Stimulated activated CD4-positive, alpha-beta T cell treated with anti-CD3 and anti-CD28 coated beads, Interleukin-1b, Interleukin-23, amount 100 ng/mL, for 4 hours (primary cell): ENCODE measurements at regions not wholly inside any gene's neighbourhood (a gene's known extent, or its start where the extent isn't known, plus 50 kb on each side); places are given as distances from the start of the nearest gene placed in this dataset.
"Not testable (repeated sequence)": the region's sequence is repeated elsewhere in the genome, so short reads cannot be mapped to it uniquely, and the experiment has no call there.

ENCODE experiments used
- DNase-seq, 2 donors: peaks; one replicate each; pipeline ENCODE4 v3.0.0-alpha.2; 2020; ENCODE audit warnings: low read depth in 2 of 2

DNA sequence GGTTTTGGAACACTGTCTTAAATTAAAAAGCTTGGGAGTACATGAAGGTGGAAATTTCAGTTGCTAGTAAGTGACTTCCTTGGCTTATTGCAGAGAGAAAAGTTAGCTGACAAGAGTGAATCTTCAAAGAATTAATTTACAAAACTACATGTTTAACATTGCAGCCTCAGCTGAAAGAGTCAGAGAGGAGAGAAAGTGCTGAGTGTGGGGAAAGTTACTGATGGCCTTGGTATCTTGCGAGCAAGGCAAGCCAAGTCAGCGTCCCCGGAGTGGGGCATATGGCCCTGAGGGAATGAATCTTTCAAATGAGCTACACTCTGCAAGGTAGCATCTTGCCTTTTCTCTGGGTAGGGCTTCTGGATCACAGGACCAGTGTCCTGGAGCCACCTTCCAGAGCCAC lies 131.3 kb downstream of the LPIN1 start:
- DNase-seq = no peak

DNA sequence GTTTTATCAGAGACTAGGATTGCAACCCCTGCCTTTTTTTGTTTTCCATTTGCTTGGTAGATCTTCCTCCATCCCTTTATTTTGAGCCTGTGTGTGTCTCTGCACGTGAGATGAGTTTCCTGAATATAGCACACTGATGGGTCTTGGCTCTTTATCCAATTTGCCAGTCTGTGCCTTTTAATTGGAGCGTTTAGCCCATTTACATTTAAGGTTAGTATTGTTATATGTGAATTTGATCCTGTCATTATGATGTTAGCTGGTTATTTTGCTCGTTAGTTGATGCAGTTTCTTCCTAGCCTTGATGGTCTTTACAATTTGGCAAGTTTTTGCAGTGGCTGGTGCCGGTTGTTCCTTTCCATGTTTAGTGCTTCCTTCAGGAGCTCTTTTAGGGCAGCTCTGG lies 138.8 kb downstream of the LPIN1 start:
- not testable (repeated sequence) for DNase-seq

DNA sequence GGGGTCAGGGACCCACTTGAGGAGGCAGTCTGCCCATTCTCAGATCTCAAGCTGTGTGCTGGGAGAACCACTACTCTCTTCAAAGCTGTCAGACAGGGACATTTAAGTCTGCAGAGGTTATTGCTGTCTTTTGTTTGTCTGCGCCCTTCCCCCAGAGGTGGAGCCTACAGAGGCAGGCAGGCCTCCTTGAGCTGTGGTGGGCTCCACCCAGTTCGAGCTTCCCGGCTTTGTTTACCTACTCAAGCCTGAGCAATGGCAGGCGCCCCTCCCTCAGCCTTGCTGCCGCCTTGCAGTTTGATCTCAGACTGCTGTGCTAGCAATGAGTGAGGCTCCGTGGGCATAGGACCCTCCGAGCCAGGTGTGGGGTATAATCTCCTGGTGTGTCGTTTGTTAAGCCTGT lies 140.5 kb downstream of the LPIN1 start:
- not testable (repeated sequence) for DNase-seq

DNA sequence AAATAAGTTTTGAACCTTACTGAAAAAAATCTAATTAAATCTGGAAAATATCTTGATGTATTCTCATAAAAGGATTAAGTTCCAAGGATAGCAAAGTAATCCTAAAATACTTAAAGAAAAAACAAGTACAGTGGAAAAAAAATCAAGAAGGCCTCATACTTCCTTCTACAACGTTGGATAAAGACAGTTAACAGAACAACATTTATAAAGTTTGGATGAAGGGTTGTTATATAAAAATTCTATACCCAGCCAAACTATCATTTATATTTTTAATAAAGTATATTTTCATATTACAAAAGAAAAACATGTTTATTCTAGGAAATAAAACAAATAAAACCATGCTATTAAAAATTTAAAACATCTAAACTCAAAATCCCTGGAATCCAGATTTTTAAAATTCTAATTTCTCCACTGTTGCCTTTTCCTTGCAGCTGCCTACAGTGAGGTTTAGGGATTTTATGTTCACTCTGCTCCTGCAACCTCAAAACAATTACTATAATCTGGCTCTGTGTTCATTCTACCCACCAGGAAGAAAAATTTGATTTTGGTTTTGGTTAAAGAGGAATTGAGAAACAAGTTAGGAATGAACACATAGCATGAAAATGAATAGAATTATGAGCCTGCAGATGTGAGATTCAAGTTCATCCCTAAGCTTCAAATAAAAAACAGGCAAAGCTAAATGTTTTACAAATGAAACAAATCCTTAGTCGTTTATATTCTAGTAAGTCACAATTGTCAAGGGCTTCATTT lies 142.8 kb downstream of the LPIN1 start:
- no peak for DNase-seq

DNA sequence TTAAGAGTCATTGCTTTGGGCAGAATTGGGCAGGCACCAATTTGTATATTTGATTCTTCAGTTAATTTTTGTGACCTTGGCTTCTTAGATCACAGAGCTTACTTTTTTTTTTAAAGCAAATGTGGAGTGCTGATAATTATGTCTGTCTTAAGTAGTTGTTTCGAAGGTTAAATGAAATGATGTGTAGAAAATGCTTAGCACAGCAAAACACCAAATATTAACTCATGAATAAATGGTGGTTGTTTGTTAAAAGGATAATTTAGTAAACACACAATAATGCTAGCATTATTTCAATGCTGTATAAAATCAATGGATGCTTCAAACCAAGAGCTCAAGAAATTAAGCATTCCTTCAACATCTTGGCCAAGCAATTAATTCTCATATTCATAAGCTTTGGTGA lies 143.4 kb downstream of the LPIN1 start:
- DNase-seq = no peak

DNA sequence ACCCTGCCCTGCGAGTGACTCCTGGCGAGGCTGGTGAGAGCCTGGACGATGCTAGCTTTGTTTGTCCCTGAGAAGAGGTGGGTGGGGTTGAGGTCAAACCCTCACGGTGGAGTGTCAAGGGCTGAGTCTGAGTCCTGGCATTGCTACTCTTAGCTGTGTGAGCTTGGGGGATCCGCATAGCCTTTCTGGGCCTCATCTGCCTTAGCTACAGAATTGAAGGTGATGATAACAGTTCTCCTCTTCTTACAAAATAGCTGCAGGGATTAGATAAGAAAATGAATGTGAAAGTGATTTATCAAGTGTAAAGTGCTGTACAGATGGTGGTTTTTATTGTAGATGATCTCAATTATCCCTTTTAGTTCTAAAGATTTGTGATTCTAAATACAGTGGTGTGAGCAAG lies 144.6 kb downstream of the LPIN1 start:
- no peak for DNase-seq

DNA sequence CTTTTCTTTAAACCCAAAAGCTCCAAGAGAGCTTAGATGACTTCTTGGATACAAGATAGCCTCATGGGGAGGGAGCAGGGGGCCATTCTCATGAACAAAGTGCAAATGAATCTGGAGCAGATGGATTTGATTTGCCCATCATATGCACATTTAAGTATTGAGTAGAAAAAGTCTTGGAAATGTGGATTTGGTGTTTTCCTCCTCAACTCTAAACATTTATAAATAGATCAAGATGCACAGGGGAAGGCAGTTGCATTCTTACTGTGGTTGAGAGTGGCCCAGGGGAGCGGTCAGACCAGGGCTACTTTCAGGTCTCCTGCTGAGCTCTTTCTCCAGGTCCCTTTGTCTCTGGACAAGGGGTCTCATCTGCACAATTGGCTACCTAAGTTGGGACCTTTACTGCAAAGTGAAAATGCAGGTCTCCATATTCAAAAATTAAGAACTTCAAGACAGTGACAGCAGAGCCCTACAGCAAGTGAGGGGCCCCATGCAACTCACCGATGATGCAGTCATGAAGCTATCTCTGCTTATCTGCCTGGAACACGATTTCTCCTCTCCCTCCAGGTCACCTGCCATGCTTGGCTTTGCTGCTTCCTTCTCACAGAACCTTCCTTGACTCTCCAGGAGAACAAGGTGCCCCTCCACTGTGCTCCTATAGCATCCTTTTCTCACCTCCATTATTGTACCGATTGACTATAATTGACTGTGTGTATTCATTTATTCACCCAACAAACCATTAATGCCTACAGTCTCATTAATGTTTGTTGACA lies 145.4 kb downstream of the LPIN1 start:
- DNase-seq = no peak

DNA sequence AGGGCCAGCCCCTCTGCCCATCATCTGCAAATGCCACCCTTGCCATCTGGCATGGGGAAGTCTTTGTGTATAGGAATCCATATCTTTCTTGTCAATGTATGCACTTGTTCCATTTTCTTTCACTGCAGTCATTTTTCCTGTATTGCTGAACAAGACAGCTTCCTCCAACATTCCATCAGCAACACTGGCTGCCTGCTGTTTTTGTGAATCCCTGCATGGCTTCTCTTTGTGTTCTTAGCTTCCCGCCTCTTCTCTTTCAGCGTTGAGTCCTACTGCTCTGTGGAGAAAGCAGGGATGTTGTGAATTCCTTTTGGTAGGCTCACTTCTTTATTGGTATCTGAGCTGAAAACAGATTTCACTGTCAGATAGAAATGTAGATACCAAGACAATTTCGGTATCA lies 150.0 kb downstream of the LPIN1 start:
- no peak for DNase-seq

DNA sequence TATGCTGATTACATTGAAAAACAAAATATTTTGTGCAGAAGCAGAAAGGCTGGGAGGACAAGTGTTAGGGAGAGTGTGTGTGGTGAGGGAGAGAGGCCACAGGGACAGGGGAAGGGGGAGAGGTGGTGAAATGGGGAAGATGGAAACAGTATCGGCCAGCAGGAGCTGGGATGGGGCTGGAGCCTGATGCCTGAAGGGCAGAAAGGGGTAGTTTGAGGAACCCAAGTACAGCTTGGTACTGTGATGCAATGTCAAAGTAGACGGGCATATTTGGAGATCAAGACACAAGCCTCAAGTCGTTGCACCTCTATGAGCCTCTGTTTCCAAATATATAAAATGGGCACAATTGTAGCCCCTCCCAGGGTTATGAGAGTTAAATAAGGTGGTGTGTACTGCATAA lies 152.1 kb downstream of the LPIN1 start:
- no peak for DNase-seq

DNA sequence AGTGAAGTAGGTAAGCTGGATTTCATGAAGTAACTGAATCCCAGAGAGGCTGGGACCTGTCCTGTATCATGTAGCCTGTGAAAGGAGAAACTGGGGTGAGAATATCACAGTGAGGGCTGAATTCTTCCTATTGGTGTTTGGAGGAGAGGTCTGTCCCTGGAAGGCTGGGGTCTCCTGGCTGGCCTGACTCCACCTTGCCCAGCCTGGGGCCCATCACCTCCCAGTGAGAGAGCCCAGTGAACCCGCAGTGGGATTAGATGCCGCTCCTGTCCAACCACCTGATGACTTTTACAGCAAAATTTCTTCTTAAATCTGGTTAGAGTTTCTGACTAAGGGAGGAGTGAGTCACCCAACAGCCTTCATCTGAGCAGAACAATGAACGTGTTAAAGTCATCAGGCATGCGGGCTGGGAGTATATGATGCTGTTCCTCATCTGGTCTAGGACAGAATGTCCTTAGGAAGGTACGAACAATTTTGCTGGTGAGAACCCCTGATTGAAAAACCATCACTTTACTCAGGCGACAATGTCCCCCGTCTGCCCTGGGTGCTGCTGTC lies 152.9 kb downstream of the LPIN1 start:
- DNase-seq = no peak

DNA sequence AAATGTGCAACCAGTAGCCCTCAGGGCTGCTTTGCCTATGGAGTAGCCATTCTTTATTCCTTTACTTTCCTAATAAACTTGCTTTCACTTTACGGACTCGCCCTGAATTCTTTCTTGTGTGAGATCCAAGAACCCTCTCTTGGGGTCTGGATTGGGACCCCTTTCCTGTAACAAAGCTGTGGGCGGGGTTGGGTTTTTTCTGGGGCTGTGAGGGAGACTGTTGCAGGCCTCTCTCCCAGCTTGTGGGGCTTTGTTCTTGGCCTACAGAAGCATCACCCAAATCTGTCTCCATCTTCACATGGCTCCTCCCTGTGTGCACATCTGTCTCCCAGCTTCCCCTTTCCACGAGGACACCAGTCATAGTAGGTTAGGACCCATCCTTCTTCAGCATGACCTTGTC lies 154.5 kb downstream of the LPIN1 start:
- DNase-seq = not testable (repeated sequence)

DNA sequence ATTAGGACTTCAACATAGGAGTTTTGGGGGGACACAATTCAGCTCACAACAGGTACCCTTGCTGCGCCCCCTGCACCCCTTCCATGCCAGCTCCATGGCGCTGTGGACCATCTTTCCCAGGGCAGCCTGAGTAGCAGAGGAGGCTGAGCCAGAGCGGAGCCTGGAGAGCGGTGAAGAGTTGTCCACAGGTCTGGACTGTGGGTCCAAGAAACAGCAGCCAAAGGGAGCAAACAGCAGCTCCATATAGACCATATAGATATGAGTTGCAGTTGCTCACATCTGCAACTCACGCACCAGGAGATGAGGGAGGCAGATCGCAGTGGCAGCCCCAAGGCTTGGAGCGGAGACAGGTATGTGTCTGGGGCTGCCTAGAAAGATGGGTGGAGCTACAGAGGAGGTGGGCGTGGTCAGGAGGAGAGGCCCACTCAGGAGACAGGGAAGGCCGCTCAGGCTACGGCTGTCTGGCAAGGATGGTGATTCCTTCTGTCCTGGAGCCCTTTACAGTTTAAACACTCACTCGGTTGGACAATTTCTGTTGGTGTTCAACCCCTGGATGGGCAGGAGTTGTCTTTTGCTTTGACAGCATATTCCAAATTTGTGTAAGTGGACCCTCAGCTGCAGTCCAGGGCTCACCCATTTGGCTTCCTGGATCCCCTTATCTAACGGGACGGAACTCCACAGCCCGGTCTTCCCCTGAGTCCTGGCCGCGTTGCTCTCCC lies 155.1 kb downstream of the LPIN1 start:
- DNase-seq = no peak

DNA sequence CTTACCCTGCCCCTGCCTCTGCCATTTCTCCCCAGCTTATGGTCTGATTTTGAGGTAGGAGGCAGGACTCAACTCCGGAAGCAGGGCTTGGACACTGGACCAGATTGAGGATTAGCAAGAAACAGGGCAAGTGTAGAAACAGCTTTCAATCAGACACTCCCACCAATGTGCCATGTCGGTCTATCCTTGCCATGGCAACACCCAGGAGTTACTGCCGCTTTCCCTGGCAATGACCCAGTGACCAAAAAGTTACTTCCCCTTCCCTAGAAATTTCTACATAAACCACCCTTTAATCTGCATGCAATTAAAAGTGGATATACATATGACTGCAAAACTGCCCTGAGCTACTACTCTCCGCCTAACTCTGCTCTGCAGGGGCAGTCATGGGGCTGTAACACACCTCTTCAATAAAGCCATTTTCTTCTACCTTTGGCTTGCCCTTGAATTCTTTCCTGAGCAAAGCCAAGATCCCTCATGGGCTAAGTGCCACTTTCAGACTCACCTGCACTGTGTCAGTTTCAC lies 156.7 kb downstream of the LPIN1 start:
- DNase-seq = no peak

DNA sequence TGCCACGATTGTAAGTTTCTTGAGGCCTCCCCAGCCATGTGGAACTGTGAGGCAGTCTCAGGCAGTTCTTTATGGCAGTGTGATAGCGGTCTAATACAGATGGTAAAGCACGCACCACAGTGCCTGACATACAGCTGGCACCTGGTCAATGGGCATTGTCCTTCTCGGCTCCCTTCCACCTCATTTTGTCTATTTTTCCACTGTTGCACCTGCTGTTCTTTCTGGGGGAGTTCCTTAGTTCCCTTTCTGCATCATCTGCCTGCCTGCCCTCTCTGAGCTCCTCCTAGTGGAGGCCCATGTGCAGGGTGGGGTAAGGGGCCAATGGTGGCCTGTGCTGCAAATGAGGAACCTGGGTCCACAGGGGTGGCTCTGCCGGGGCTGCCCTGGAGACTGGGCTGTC lies 157.6 kb downstream of the LPIN1 start:
- DNase-seq = no peak

DNA sequence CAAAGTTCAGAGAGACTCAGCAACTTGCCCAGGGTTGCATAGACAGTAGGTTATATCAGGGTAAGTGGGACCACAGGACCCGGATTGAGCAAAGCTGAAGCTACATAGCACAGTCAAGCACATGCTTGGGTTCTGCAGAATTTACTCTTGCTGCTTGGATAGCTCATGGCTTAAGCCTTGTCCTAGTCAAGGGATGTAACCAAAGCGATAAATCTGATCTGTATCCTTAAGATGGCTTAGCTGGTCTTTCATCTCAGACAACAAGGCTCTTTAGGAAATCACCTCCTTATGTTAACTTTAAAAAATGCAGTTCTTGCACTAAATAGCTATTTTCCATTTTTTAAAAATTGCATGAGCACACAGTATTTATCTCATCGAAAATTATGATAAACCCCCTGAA lies 158.5 kb downstream of the LPIN1 start:
- DNase-seq = no peak

DNA sequence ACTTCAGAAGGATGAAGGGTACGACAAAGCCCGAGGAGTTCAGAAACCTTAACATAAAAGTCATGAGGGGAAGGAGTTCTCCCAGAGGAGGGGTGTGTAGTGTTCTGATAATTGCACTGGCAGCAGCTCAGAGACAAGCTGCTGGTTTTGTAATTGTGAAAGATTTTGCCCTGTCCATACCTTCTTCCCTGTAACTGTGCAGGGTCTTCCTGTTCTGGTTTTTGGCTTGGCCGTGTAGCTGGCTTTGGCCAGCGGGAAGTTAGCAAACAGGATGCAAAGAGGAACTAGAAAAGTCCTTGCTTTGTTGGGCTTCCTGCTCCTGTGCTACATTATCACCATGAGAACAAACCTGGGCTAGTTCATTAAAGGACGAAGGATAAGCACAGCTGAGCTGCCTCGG lies 160.8 kb downstream of the LPIN1 start:
- no peak for DNase-seq

DNA sequence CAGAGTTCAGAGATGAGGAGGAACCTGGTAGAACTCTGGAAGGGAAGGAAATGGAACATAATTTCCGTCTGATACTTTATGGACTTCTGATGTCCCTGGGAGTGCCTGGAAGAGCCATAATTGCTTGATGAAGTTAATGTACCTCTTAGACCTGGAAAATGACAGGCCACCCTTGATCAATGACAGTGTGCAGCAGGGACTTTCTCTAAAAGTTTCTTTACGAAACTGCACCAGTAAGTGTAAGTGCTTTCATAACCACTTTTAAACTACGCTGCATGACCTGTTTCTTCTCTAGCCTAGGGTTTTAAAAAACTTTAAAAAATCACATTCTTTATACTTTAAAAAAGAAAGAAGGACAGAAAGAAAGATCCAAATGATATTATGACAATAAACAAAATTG lies 164.5 kb downstream of the LPIN1 start:
- no peak for DNase-seq

DNA sequence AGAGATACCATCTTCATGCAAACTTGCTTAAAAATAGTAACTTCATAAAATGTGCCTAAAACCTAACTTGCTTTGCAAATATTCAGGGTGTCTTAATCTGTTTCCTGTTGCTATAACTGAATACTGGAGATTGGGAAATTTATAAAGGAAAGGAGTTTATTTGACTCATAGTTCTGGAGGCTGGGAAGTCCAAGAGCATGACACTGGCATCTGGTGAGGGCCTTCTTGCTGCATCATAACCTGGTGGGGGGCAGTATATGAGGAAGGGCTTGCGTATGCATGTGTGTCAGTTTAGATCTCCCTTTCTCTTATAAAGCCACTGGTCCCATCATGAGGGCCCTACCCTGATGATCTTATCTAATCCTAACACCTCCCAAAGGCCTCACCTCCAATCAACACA lies 166.5 kb downstream of the LPIN1 start:
- DNase-seq = no peak

DNA sequence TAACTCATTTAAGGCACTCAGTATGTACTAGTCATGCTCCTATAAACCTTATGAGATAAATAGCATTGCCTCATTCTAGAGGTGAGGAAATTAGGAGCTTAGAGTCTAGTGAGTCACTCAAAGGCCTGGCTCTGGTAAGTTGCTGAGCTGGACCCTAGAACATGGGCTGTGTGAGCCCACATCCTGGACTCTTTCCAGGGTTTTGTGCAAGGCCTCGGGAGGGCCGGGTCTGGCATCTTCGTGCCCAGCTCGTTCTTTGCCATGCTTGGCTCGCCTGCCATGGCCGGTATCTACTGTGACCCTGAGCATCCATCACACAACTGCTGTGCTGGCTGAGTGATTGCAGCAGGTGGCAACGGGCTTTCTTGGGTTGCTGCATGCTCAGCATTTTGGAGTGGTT lies 168.0 kb downstream of the LPIN1 start:
- DNase-seq = no peak

DNA sequence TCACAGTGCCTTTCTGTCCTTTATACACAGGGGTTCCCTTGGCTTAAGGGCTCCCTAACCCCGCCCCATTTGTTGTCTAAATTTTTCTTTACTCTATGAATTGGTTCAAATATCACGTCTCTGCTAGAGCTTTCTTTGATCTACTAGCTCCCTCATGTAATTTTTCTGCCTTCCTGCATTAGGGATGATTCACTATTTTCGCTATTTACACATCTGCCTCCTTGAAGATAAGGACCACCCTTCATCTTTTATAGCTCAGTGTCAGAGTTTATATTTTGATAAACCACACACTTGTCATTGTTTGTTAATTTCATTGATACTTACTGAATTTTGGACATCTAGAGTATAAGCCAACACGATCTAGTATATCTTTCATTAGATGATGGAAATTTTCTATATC lies 169.2 kb downstream of the LPIN1 start:
- no peak for DNase-seq

DNA sequence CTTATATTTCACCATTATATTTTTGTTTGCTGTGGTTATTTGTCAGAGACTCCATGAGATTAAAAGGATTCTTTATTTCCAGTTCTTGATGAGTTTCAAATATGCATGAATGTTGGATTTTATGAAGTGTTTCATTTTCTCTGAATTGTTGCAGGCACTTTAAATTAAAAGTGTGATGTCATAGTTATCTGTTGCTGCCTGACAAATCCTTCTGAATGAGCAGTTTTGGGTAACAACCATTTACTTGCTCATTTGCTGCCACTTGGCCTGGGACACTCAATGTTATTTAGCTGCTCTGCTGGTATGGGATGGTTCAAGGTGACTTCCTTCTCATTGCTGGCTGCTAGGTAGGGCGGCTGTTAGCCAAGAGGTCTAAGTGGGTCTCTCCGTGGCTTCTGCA lies 173.5 kb downstream of the LPIN1 start:
- DNase-seq = no peak

DNA sequence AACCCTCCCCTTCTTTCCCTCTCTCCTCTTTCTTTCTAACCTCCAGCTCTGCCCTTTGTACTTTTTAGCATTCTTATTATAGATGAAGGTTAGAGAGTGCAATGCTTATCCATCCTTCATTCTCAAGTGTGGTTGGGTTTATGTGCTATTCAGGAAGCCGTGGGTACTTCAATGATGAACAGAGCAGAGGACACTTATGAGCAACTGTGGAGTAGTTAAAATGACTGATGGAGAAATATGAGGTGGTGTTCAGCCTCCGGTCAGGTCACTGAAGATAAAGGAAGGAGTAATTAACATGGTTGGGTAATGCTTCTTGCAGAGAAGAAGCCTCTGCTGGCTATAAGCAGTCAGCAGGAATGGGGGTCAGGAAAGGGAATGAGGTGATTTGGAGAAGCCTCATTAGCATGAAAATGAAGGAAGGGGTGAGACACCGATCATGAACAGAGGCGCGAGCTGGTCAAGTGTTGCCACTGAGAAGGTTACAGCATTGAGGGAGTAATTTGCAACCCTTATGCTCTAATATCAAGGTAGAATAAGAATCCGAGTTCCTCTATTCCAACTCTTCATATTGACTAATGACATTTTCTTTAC lies 174.7 kb downstream of the LPIN1 start:
- DNase-seq = no peak
